ENCODE measurements at regions not wholly inside any gene's neighbourhood (a gene's known extent, or its start where the extent isn't known, plus 50 kb on each side); places are given as distances from the start of the nearest gene placed in this dataset.

- TF ChIP-seq CTCF (conservative IDR thresholded peaks at IDR 0.05) = no peak
- TF ChIP-seq EZH2 (IDR thresholded peaks at IDR 0.05; ENCODE audit: low read depth) = no peak
Observed at GRCh38 chr2:6358546-6358945, 507.2 kb downstream of the CMPK2 start.

Measured in PC-9 (cell line).